ENCODE measurements at regions not wholly inside any gene's neighbourhood (a gene's known extent, or its start where the extent isn't known, plus 50 kb on each side); places are given as distances from the start of the nearest gene placed in this dataset.

- ATAC-seq (no peak), DNase-seq (no peak)
- H3K9me3 ChIP-seq: no peaks in the 10 kb centered on the region
- intact Hi-C loops (cut with DNase I; ENCODE audit: low total_unique reads): no loop called here
- TF ChIP-seq CTCF (IDR thresholded peaks at IDR 0.05 in 4 of 5, conservative IDR thresholded peaks at IDR 0.05 in 1 of 5) (no peak), POLR2A (IDR thresholded peaks at IDR 0.05) (no peak)
- no peaks in the 10 kb centered on the region for H3K36me3 ChIP-seq
- no peak overlapping the region for H3K4me3 ChIP-seq
- H3K27me3 ChIP-seq: no peaks in the 10 kb centered on the region
- in situ Hi-C loops (cut with MboI; ENCODE audit: low sequenced_read_pairs in 4 of 4): no loop called here
- H3K27ac ChIP-seq: no peak overlapping the region
- H3K4me1 ChIP-seq: no peaks in the 10 kb centered on the region
Measured at GRCh38 chr10:35765066-35765527, 123.0 kb upstream of the FZD8 start.

- intact Hi-C loops (cut with DNase I; ENCODE audit: low total_unique reads): no loop called here
- no peak for ATAC-seq
Measured at GRCh38 chr10:35762311-35763030, 120.4 kb upstream of the FZD8 start.

GRCh38 chr10:35758076-35758475, 116.0 kb upstream of the FZD8 start:
- no peaks in the 10 kb centered on the region for H3K4me1 ChIP-seq
- no peaks in the 10 kb centered on the region for H3K9me3 ChIP-seq
- no peaks in the 10 kb centered on the region for H3K27me3 ChIP-seq
- no peaks in the 10 kb centered on the region for H3K36me3 ChIP-seq
- intact Hi-C loops (cut with DNase I; ENCODE audit: low total_unique reads) (no loop called here), in situ Hi-C loops (cut with MboI; ENCODE audit: low sequenced_read_pairs in 4 of 4) (no loop called here)
- H3K4me3 ChIP-seq: no peak overlapping the region
- DNase-seq (peak in 1 of 2 donors; percentile 21), ATAC-seq (peak in 1 of 2 donors; percentile 53)
- TF ChIP-seq CTCF (IDR thresholded peaks at IDR 0.05 in 4 of 5, conservative IDR thresholded peaks at IDR 0.05 in 1 of 5) (no peak), POLR2A (IDR thresholded peaks at IDR 0.05) (no peak)
- H3K27ac ChIP-seq: no peak overlapping the region

More at GRCh38 chr10:35762311-35763030, 120.4 kb upstream of the FZD8 start:
- no peaks in the 10 kb centered on the region for H3K4me1 ChIP-seq
- in situ Hi-C loops (cut with MboI; ENCODE audit: low sequenced_read_pairs in 4 of 4): no loop called here
- H3K27me3 ChIP-seq: no peaks in the 10 kb centered on the region
- no peaks in the 10 kb centered on the region for H3K9me3 ChIP-seq
- H3K27ac ChIP-seq: no peak overlapping the region
- DNase-seq: no peak
- H3K4me3 ChIP-seq: no peak overlapping the region
- no peaks in the 10 kb centered on the region for H3K36me3 ChIP-seq
- TF ChIP-seq POLR2A (IDR thresholded peaks at IDR 0.05) (no peak), CTCF (IDR thresholded peaks at IDR 0.05 in 4 of 5, conservative IDR thresholded peaks at IDR 0.05 in 1 of 5) (no peak)

GRCh38 chr10:35754519-35754918, 112.4 kb upstream of the FZD8 start:
- no peaks in the 10 kb centered on the region for H3K36me3 ChIP-seq
- TF ChIP-seq CTCF (IDR thresholded peaks at IDR 0.05 in 4 of 5, conservative IDR thresholded peaks at IDR 0.05 in 1 of 5): no peak
- TF ChIP-seq POLR2A (IDR thresholded peaks at IDR 0.05): no peak
- no peaks in the 10 kb centered on the region for H3K4me1 ChIP-seq
- ATAC-seq: no peak
- in situ Hi-C loops (cut with MboI; ENCODE audit: low sequenced_read_pairs in 4 of 4) (no loop called here), intact Hi-C loops (cut with DNase I; ENCODE audit: low total_unique reads) (no loop called here)
- no peaks in the 10 kb centered on the region for H3K9me3 ChIP-seq
- DNase-seq: no peak
- H3K27ac ChIP-seq: no peak overlapping the region
- H3K4me3 ChIP-seq: no peak overlapping the region
- no peaks in the 10 kb centered on the region for H3K27me3 ChIP-seq

All from gastrocnemius medialis (tissue), 4 donors.